Stimulated activated CD4-positive, alpha-beta T cell treated with anti-CD3 and anti-CD28 coated beads, Interleukin-1b, Interleukin-23, amount 100 ng/mL, for 24 hours (primary cell): ENCODE measurements at regions not wholly inside any gene's neighbourhood (a gene's known extent, or its start where the extent isn't known, plus 50 kb on each side); places are given as distances from the start of the nearest gene placed in this dataset.
"Not testable (repeated sequence)": the region's sequence is repeated elsewhere in the genome, so short reads cannot be mapped to it uniquely, and the experiment has no call there.

Experiments used
- DNase-seq, 4 experiments: peaks; one replicate each; pipeline ENCODE4 v3.0.0-alpha.2; 2020; ENCODE audit warnings: low read depth in 4 of 4, low spot score in 1 of 4

DNA sequence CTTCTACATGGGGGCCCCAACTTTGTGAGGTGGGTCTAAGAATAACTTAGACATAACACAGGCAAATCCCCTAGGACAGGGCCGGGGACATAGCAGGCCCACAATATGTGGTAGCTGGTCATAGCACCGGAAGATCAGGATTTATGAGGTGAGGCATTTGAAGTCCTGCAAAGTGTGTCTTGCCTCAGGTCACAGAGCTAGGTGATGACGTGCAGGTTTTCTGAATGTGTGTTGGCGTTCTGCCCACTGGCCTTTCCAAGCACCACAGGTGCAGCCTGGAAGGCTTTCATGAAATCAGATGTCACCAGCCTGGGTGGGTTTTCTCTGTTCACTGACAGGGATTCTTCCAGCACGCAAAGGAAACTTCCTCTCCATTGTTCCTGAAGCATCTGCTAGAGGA, 119.1 kb downstream of the LRATD1 start:
- no peak for DNase-seq

- no peak for DNase-seq
These were observed 119.8 kb downstream of the LRATD1 start for GRCh38 chr2:14752295-14752694.

DNA sequence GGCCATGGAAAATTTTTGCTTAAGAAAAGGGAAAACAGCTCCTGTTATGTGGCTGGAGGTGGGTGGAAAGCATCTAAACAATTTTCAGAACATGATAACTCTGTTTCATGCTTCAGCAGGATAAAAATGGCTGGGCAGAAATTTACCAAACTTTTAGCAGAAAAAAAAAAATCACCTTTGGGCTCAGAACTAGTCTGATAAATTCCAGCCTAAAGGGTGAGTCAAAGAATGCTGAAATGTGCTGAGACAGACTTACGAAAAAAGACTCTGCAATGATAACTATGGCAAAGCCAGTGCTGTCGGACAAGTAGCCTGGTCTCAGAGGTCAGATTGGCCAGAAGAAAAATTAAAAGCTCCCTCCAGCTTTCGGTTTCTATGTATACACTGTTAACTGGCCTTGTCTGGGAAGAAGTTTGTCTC, 123.6 kb downstream of the LRATD1 start:
- no peak for DNase-seq

- DNase-seq, result no peak
These were observed 124.6 kb downstream of the LRATD1 start for GRCh38 chr2:14756981-14757657.

GRCh38 chr2:14759082-14759481, 126.6 kb downstream of the LRATD1 start:
- DNase-seq, result no peak

GRCh38 chr2:14760169-14760568, 127.7 kb downstream of the LRATD1 start:
- DNase-seq, result no peak

DNA sequence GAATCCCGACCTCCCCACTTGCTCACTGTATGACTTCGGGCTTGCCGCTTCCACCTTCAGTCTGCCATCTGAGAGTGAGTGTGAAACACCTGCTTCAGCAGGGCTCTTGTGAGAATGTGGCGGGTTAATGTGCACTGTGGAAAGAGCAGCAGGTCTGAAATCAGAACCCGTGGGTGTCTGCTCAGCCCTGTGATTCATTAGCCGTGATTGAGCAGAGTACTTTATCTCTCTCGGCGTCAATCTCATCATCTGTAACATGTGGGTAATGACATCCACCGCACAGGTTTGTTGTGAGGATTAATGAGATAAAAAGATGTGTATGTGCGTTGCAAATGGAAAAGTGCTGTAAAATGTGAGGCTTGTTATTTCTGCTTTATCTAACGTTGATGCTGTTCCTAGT, 128.6 kb downstream of the LRATD1 start:
- DNase-seq, result no peak

GRCh38 chr2:14773696-14774095, 141.2 kb downstream of the LRATD1 start:
- DNase-seq, result no peak

DNA sequence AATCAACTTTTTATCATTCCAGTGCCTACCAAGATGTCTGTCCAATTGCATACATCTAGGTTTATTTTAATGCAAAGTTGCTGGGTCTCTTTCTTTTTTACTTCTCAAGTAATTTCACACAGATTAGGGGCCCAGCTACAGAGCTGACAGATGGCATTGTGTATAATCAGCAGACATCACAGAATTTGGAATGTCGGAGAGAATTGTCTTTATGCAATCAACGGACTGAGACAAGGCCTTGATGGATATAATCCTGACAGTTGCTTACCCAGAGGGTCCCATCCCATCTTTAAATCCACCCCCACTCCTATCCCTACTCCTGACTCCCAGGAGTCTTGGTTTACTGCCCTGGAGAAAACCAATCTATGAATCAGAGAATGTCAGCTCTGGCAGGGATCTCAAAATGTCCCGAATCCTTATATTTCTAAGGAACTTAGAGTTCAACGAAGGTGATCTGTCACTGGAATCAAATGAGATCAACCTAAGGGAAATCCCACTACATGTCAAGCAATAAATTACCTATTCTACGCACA, 142.0 kb downstream of the LRATD1 start:
- no peak for DNase-seq

DNA sequence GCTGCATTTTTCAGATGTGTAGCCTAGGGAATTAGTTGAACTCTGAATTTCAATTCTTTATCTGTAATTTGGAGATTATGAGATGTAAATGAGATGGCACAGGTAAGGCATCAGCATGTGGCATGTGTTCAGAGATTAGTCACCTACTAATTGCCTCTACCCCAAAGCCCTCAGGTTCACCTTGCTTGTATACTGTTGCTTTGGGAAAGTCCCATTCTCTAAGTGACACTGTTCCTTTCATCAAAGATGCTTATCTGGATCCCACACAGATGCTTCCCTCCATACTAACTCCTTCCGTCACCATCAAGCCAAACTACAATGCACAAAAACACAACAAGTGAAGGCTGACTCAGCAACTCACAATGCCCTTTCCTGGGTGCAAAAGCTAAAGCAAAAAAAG, 143.7 kb downstream of the LRATD1 start:
- no peak for DNase-seq

GRCh38 chr2:14778015-14778414, 145.5 kb downstream of the LRATD1 start:
- no peak for DNase-seq

DNA sequence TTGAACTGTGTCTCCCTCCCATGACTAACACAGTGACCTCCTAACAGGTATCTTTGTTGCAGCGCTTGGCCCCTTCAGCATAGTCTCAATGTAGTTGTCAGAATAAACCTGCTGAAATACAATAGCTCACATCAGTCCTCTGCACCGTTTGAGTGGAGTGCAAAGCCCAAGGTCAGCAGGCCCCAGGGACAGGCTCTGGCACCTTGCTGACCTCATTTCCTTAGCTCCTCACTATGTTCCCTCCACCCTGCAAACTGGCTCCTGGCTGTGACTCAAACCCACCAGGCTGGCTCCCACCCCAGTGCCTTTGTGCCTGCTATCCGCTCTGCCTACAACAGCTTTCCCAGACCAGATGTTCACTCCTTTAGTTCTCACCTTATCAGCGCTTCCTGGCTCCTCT, 146.7 kb downstream of the LRATD1 start:
- DNase-seq, result no peak

DNA sequence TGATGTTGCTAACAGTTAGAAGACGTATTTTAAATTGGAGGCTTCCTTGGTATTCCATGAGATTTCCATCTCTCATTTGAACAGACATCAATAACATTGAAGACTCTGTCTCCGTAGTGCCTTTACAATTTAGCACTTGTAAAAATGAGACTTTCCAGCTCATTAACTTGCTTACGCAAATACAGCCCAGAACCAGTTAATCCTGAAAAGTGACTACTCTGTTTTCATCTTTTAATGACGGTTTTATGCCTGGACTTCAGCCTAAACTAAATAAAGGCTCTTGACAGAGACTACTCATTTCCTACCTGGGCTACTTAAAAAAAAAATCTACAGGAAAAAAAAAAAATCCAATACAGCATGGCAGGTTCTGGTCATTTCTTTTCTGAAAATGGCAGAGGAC, 148.6 kb downstream of the LRATD1 start:
- DNase-seq, result no peak

DNA sequence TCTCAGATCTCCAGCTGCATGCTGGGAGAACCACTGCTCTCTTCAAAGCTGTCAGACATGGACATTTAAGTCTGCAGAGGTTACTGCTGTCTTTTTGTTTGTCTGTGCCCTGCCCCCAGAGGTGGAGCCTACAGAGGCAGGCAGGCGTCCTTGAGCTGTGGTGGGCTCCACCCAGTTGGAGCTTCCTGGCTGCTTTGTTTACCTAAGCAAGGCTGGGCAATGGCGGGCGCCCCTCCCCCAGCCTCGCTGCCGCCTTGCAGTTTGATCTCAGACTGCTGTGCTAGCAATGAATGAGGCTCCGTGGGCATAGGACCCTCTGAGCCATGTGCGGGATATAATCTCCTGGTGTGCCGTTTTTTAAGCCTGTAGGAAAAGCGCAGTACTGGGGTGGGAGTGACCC, 156.3 kb downstream of the LRATD1 start:
- not testable (repeated sequence) for DNase-seq

DNA sequence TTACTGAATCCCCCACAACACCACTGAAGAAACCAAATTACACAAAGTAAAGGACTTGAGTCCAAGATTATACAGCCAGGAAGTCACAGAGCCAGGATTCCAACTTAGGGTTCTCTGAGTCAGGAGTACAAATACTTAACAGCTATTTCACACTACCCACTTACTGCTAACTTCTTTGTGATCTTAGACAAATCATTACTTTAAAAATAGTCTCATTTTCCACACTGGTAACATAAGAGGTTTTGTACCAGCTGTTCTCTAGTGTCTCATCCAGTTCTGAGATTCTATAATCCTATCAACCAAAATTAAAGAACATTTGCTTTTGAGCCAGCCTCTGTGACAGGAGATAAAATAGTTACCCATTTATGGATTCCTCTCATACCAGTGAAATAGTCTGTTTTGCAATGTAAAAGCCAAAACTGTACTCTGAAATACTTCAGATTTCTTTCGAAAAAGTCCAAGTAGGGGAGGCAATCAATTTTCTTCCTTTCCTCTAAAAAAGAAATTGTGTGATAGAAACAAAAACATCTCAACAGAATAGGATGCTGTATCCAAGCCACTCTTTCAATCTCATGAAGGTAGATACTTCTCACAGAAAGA, 157.6 kb downstream of the LRATD1 start:
- no peak for DNase-seq

- DNase-seq, result no peak
These were observed 171.5 kb downstream of the LRATD1 start for GRCh38 chr2:14803994-14804393.

GRCh38 chr2:14804902-14805301, 172.4 kb downstream of the LRATD1 start:
- no peak for DNase-seq

- DNase-seq, result no peak
These were observed 174.1 kb downstream of the LRATD1 start for GRCh38 chr2:14806613-14807012.

DNA sequence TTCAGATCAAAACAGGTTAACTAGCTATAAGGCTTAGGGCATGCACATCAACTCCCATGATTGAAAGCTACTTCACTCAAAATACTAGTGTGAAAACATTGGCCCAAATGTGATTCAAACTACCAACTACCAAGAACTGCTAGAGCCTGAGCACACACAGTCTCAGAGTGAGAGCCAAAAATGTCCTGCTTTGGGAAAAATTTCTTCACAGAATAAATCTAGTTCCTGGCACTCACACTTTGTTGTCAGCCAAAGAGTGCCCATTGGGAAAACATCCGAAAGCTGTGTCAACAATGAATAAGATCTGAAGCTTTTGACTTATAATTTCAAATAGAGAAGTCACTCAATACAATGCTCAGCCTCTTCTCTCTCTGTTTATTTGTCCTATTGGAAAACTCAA, 182.7 kb downstream of the LRATD1 start:
- DNase-seq, result no peak

- DNase-seq, result no peak
These were observed 183.8 kb downstream of the LRATD1 start for GRCh38 chr2:14816069-14817060.

- DNase-seq, result no peak
These were observed 185.3 kb downstream of the LRATD1 start for GRCh38 chr2:14817848-14818247.

- no peak for DNase-seq
These were observed 194.0 kb downstream of the LRATD1 start for GRCh38 chr2:14826518-14826917.
